ENCODE measurements at regions not wholly inside any gene's neighbourhood (a gene's known extent, or its start where the extent isn't known, plus 50 kb on each side); places are given as distances from the start of the nearest gene placed in this dataset.

- Mint-ChIP-seq H3K27ac (no peak overlapping the region), H3K27me3 (ENCODE audit: low read depth) (peaks cover 4% of the 10 kb centered on the region), H3K4me1 (peaks cover 8% of the 10 kb centered on the region in 2 experiments), H3K9me3 (peaks cover 2 to 3% of the 10 kb centered on the region in 2 experiments; a peak in 4 of 5 replicates), H3K36me3 (ENCODE audit: insufficient read depth in 1 of 3, low read depth in 3 of 3) (no peaks in the 10 kb centered on the region), H3K4me3 (no peak overlapping the region)
- H3K4me2 ChIP-seq (ENCODE audit: insufficient read depth, insufficient read length, low read length) = no peak overlapping the region
- H3K23ac ChIP-seq (ENCODE audit: insufficient read length, low read depth, low read length) = no peak overlapping the region
- H3K14ac ChIP-seq (ENCODE audit: insufficient read depth, low read length) = no peak overlapping the region
- no peaks in the 10 kb centered on the region for H3K79me2 ChIP-seq (ENCODE audit: insufficient read depth, low read length)
- no peak overlapping the region for H3K27ac ChIP-seq (ENCODE audit: insufficient read length, low read depth, low read length)
- no peak overlapping the region for H2AK5ac ChIP-seq (ENCODE audit: insufficient read length, low read length)
- H4K20me1 ChIP-seq (ENCODE audit: control insufficient read depth, insufficient read depth, insufficient read length) = no peaks in the 10 kb centered on the region
- H3K79me1 ChIP-seq (ENCODE audit: insufficient read depth, low read depth, low read length, poor library complexity, severe bottlenecking) = no peaks in the 10 kb centered on the region
- no peak overlapping the region for H3K56ac ChIP-seq (ENCODE audit: insufficient read length, low read depth, low read length)
- no peak overlapping the region for H3K18ac ChIP-seq (ENCODE audit: insufficient read length, low read depth, low read length)
- no peak overlapping the region for H2BK12ac ChIP-seq (ENCODE audit: insufficient read length, low read depth, low read length)
- no peak overlapping the region for H3T11ph ChIP-seq (ENCODE audit: low read length)
- H2BK20ac ChIP-seq (ENCODE audit: low read depth, low read length, poor library complexity, severe bottlenecking) = no peak overlapping the region
- H4K5ac ChIP-seq (ENCODE audit: insufficient read length, low read depth, low read length) = no peak overlapping the region
- no peak for DNase-seq
- no peaks in the 10 kb centered on the region for H3K23me2 ChIP-seq (ENCODE audit: insufficient read length, low read depth, low read length, poor library complexity, severe bottlenecking)
- H3K4me1 ChIP-seq (ENCODE audit: insufficient read depth, low read length) = no peaks in the 10 kb centered on the region; the same call in 1 of the 2 replicates
- no peak overlapping the region for H2AFZ ChIP-seq (ENCODE audit: low read length)
- no peaks in the 10 kb centered on the region for H3K27me3 ChIP-seq (ENCODE audit: insufficient read depth, low read length)
- TF ChIP-seq CTCF (conservative IDR thresholded peaks at IDR 0.05) = peak; percentile 62
- no peak overlapping the region for H2BK5ac ChIP-seq (ENCODE audit: insufficient read length, low read length)
- H4K8ac ChIP-seq (replicated peaks; ENCODE audit: insufficient read length, low read depth, low read length) = no peak overlapping the region
- H3K9me3 ChIP-seq (ENCODE audit: control insufficient read depth, low read depth, low read length) = no peaks in the 10 kb centered on the region
- H2BK120ac ChIP-seq (ENCODE audit: low read depth, low read length, poor library complexity, severe bottlenecking) = no peak overlapping the region
- H3K4ac ChIP-seq (ENCODE audit: low read depth, low read length) = no peak overlapping the region
- H2BK15ac ChIP-seq (ENCODE audit: low read depth, low read length) = no peak overlapping the region
- WGBS (ENCODE audit: extremely low coverage, insufficient read length, low lambda C conversion rate) = no CpG with 5 or more reads among the region's 6 CpGs
- H3K9ac ChIP-seq (ENCODE audit: extremely low read depth, insufficient read length, low read length) = no peak overlapping the region
- no peak overlapping the region for H4K91ac ChIP-seq (ENCODE audit: insufficient read length, low read depth, low read length)
Measured at GRCh38 chr10:112059220-112059619, 124.3 kb downstream of the GPAM start.
